ENCODE measurements at regions not wholly inside any gene's neighbourhood (a gene's known extent, or its start where the extent isn't known, plus 50 kb on each side); places are given as distances from the start of the nearest gene placed in this dataset.
A peak's percentile ranks its signal among the peaks of the same experiment; 100 is the strongest.
"Not testable (repeated sequence)": the region's sequence is repeated elsewhere in the genome, so short reads cannot be mapped to it uniquely, and the experiment has no call there.

- Histone ChIP-seq H3K4me3 (ENCODE audit: low read length) (no peak overlapping the region), H3K9ac (ENCODE audit: low read length) (no peak overlapping the region), H3K36me3 (ENCODE audit: control insufficient read depth, insufficient read depth, low read length) (no peaks in the 10 kb centered on the region), H3K4me1 (ENCODE audit: control insufficient read depth, insufficient read depth, low read length) (peaks cover 13% of the 10 kb centered on the region), H3K27me3 (ENCODE audit: control insufficient read depth, insufficient read depth, low read length) (no peaks in the 10 kb centered on the region), H3K27ac (ENCODE audit: low read depth, low read length) (peak overlapping the region; percentile 75)
These were observed 117.6 kb upstream of the OTOS start for GRCh38 chr2:240257940-240258580.

GRCh38 chr2:240258685-240259084 is 118.2 kb upstream of the OTOS start:
- H3K27ac ChIP-seq (ENCODE audit: low read depth, low read length), result peak overlapping the region; percentile 75
- no peaks in the 10 kb centered on the region for H3K36me3 ChIP-seq (ENCODE audit: control insufficient read depth, insufficient read depth, low read length)
- no peaks in the 10 kb centered on the region for H3K27me3 ChIP-seq (ENCODE audit: control insufficient read depth, insufficient read depth, low read length)
- peaks cover 13% of the 10 kb centered on the region for H3K4me1 ChIP-seq (ENCODE audit: control insufficient read depth, insufficient read depth, low read length)
- H3K4me3 ChIP-seq (ENCODE audit: low read length), result no peak overlapping the region
- no peak overlapping the region for H3K9ac ChIP-seq (ENCODE audit: low read length)

- no peak overlapping the region for H3K4me3 ChIP-seq (ENCODE audit: low read length)
- H3K27ac ChIP-seq (ENCODE audit: low read depth, low read length), result peak overlapping the region; percentile 75
- no peak overlapping the region for H3K9ac ChIP-seq (ENCODE audit: low read length)
These were observed 118.9 kb upstream of the OTOS start for GRCh38 chr2:240259201-240259923.

GRCh38 chr2:240259924-240260529 is 119.6 kb upstream of the OTOS start:
- H3K4me1 ChIP-seq (ENCODE audit: control insufficient read depth, insufficient read depth, low read length), result peaks cover 13% of the 10 kb centered on the region

More at GRCh38 chr2:240259201-240259923, 118.9 kb upstream of the OTOS start:
- no peaks in the 10 kb centered on the region for H3K36me3 ChIP-seq (ENCODE audit: control insufficient read depth, insufficient read depth, low read length)
- H3K4me1 ChIP-seq (ENCODE audit: control insufficient read depth, insufficient read depth, low read length), result peaks cover 13% of the 10 kb centered on the region
- H3K27me3 ChIP-seq (ENCODE audit: control insufficient read depth, insufficient read depth, low read length), result no peaks in the 10 kb centered on the region

GRCh38 chr2:240260664-240261063 is 120.2 kb upstream of the OTOS start:
- H3K27me3 ChIP-seq (ENCODE audit: control insufficient read depth, insufficient read depth, low read length), result no peaks in the 10 kb centered on the region
- H3K4me3 ChIP-seq (ENCODE audit: low read length), result no peak overlapping the region
- H3K4me1 ChIP-seq (ENCODE audit: control insufficient read depth, insufficient read depth, low read length), result peaks cover 13% of the 10 kb centered on the region
- H3K9ac ChIP-seq (ENCODE audit: low read length), result no peak overlapping the region
- no peak overlapping the region for H3K27ac ChIP-seq (ENCODE audit: low read depth, low read length)
- no peaks in the 10 kb centered on the region for H3K36me3 ChIP-seq (ENCODE audit: control insufficient read depth, insufficient read depth, low read length)

More at GRCh38 chr2:240259924-240260529, 119.6 kb upstream of the OTOS start:
- no peaks in the 10 kb centered on the region for H3K27me3 ChIP-seq (ENCODE audit: control insufficient read depth, insufficient read depth, low read length)
- no peaks in the 10 kb centered on the region for H3K36me3 ChIP-seq (ENCODE audit: control insufficient read depth, insufficient read depth, low read length)
- H3K4me3 ChIP-seq (ENCODE audit: low read length), result no peak overlapping the region
- H3K9ac ChIP-seq (ENCODE audit: low read length), result no peak overlapping the region
- H3K27ac ChIP-seq (ENCODE audit: low read depth, low read length), result peak overlapping the region; percentile 75

GRCh38 chr2:240262578-240262977 is 122.1 kb upstream of the OTOS start:
- not testable (repeated sequence) for H3K9ac ChIP-seq (ENCODE audit: low read length); H3K36me3 ChIP-seq (ENCODE audit: control insufficient read depth, insufficient read depth, low read length); H3K27me3 ChIP-seq (ENCODE audit: control insufficient read depth, insufficient read depth, low read length); H3K4me3 ChIP-seq (ENCODE audit: low read length); H3K27ac ChIP-seq (ENCODE audit: low read depth, low read length)
- peaks cover 13% of the 10 kb centered on the region for H3K4me1 ChIP-seq (ENCODE audit: control insufficient read depth, insufficient read depth, low read length)

- Histone ChIP-seq H3K27ac (ENCODE audit: low read depth, low read length) (no peak overlapping the region), H3K27me3 (ENCODE audit: control insufficient read depth, insufficient read depth, low read length) (no peaks in the 10 kb centered on the region), H3K36me3 (ENCODE audit: control insufficient read depth, insufficient read depth, low read length) (no peaks in the 10 kb centered on the region), H3K4me1 (ENCODE audit: control insufficient read depth, insufficient read depth, low read length) (no peaks in the 10 kb centered on the region), H3K4me3 (ENCODE audit: low read length) (no peak overlapping the region), H3K9ac (ENCODE audit: low read length) (no peak overlapping the region)
These were observed 128.9 kb upstream of the OTOS start for GRCh38 chr2:240269380-240269779.

GRCh38 chr2:240269886-240270285 is 129.4 kb upstream of the OTOS start:
- no peaks in the 10 kb centered on the region for H3K27me3 ChIP-seq (ENCODE audit: control insufficient read depth, insufficient read depth, low read length)
- H3K27ac ChIP-seq (ENCODE audit: low read depth, low read length), result no peak overlapping the region
- no peaks in the 10 kb centered on the region for H3K4me1 ChIP-seq (ENCODE audit: control insufficient read depth, insufficient read depth, low read length)
- no peak overlapping the region for H3K9ac ChIP-seq (ENCODE audit: low read length)
- no peak overlapping the region for H3K4me3 ChIP-seq (ENCODE audit: low read length)
- no peaks in the 10 kb centered on the region for H3K36me3 ChIP-seq (ENCODE audit: control insufficient read depth, insufficient read depth, low read length)

GRCh38 chr2:240271716-240272341 is 131.4 kb upstream of the OTOS start:
- H3K9ac ChIP-seq (ENCODE audit: low read length), result no peak overlapping the region

GRCh38 chr2:240275386-240275785 is 134.9 kb upstream of the OTOS start:
- no peaks in the 10 kb centered on the region for H3K27me3 ChIP-seq (ENCODE audit: control insufficient read depth, insufficient read depth, low read length)
- H3K27ac ChIP-seq (ENCODE audit: low read depth, low read length), result no peak overlapping the region
- no peak overlapping the region for H3K4me3 ChIP-seq (ENCODE audit: low read length)
- H3K4me1 ChIP-seq (ENCODE audit: control insufficient read depth, insufficient read depth, low read length), result no peaks in the 10 kb centered on the region
- no peak overlapping the region for H3K9ac ChIP-seq (ENCODE audit: low read length)
- H3K36me3 ChIP-seq (ENCODE audit: control insufficient read depth, insufficient read depth, low read length), result no peaks in the 10 kb centered on the region

More at GRCh38 chr2:240271716-240272341, 131.4 kb upstream of the OTOS start:
- no peaks in the 10 kb centered on the region for H3K4me1 ChIP-seq (ENCODE audit: control insufficient read depth, insufficient read depth, low read length)
- H3K27me3 ChIP-seq (ENCODE audit: control insufficient read depth, insufficient read depth, low read length), result no peaks in the 10 kb centered on the region
- no peaks in the 10 kb centered on the region for H3K36me3 ChIP-seq (ENCODE audit: control insufficient read depth, insufficient read depth, low read length)
- no peak overlapping the region for H3K27ac ChIP-seq (ENCODE audit: low read depth, low read length)
- H3K4me3 ChIP-seq (ENCODE audit: low read length), result no peak overlapping the region

GRCh38 chr2:240277073-240277806 is 136.8 kb upstream of the OTOS start:
- no peak overlapping the region for H3K4me3 ChIP-seq (ENCODE audit: low read length)
- no peak overlapping the region for H3K27ac ChIP-seq (ENCODE audit: low read depth, low read length)
- H3K9ac ChIP-seq (ENCODE audit: low read length), result no peak overlapping the region
- no peaks in the 10 kb centered on the region for H3K4me1 ChIP-seq (ENCODE audit: control insufficient read depth, insufficient read depth, low read length)
- no peaks in the 10 kb centered on the region for H3K36me3 ChIP-seq (ENCODE audit: control insufficient read depth, insufficient read depth, low read length)
- no peaks in the 10 kb centered on the region for H3K27me3 ChIP-seq (ENCODE audit: control insufficient read depth, insufficient read depth, low read length)

All from rectal smooth muscle tissue (tissue), 1 donor.